Muscle of arm (tissue), 1 donor: ENCODE measurements at regions not wholly inside any gene's neighbourhood (a gene's known extent, or its start where the extent isn't known, plus 50 kb on each side); places are given as distances from the start of the nearest gene placed in this dataset.

Source experiments
- DNase-seq: peaks from one replicate; pipeline ENCODE4 v3.0.0-alpha.2; 2013

DNA sequence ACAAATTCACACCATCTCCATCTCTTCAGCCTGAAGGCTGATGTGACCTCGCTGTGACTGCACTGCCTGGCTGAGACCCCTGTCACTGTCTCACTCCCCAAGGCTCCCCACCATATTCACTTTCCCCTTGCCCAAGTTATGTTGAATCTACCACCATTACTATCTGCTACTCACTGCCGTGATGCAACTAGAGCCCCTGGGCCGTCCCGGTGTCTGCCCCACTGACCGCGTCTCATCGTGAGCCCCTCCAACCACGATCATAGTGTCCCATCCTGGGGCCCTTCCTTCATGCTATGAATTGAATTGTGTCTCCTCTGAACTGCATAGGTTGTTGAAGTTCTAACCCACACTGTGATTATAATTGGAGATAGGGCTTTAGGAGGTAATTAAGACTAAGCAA lies 71.9 kb upstream of the CHST15 start:
- DNase-seq = no peak

DNA sequence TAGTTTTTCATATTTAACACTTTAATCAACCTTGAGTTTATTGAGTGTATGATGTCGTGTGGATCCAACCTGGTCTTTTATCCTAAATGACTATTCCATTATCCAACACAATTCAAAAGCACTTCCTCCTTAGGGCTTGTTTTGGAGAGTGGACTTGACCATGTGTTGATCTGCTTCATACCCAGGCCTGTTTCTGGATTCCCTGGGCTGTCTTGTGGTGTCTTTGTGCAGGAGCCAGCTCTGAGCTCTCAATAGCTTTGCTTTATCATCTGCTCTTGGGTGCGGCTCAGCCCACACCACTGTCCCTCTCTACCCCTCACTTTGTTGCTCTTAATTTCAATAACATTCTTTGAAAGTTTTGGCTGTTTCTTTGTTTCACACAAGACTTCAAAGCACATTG lies 70.9 kb upstream of the CHST15 start:
- no peak for DNase-seq

DNA sequence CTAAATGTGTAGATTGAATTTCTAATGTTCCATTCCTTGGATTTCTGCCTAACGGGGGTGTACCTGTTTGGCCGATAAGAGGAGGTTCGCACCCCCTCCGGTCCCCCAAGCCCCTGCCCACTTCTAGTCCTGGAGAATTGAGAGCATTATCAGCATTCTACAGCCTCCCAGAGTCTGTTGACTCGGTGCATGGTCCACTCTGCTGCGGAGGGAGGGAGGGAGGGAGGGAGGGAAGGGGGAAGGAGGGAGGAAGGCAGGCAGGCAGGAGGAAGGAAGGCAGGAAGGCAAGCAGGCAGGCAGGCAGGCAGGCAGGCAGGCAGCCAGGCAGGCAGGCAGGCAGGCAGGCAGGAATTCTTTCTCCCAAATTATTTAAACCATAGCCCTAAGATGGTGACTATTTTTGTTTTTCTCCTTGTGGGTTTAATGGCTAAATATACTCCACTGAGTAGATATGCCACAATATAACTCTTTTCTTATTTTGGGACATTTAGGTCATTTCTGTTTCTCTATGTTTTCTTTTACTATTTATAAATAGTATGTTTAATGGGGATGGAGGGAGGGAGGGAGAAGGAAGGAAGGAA lies 69.5 kb upstream of the CHST15 start:
- DNase-seq = no peak

DNA sequence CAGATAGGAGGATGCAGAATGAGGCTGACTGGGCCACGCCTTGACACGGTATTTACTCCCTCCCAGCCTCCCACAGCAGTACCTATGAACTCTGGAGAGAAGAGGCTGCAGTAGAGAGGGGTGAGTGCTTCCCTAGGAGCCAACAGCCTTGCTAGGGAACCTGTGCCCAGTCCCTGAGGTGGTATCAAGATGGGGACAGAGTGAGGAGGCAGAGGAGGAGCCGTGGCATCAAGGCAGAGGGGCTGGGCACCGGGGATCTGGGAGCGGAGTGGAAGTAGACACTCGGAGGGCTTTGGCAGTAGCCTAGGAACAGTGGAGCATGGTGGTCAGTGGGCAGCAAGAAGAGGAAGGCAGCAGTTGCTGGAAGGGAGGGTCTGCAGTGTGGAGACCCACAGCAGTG lies 68.7 kb upstream of the CHST15 start:
- no peak for DNase-seq

DNA sequence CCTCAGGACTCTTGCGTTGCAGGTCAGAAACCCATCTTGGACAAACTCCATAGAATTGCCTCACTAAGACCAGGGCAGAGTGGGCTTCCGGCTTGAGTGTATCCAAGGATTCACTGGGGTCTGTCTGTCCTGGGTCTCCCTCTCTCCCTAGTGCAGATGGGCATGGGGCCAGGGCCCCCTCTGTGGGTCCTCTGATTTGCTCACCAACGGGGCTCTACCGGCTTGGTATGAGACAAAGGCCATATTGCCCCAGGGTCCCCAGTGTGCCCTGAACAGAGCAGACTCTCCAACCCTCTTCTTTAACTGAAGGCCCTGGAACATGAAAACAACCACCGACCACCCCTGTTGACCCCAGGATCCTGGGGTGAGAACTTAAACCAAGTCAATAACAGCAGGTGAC lies 68.2 kb upstream of the CHST15 start:
- DNase-seq = no peak

DNA sequence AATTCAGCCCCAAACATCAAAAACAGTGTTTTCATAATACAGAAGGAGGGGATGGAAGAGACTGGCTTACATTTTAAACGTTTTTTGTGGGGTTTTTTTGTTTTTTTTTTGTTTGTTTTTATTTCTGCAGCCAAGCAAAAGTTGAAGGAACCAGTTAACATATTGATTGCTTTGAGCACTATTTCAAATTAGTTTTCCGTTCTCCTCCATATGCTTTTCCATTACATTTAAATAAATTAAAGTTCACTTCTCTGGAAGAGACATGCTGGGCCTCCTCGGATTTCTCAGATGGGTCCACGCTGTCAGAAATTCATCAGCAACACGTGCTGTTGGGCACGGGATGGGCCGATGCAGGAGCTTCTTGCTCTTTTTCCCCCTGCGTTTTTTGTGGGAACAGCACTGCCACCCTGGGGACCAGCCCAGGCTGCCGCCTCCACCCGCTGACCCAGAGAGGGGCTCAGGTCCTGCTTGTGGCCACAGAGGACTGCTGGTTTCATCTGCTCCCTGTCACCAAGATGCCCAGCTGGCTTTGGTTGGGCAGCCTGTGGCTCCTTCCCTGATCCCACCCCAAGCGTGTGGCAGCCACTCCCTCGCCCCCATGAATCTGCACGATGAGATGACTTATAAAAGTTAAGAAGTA lies 67.7 kb upstream of the CHST15 start:
- DNase-seq = no peak

DNA sequence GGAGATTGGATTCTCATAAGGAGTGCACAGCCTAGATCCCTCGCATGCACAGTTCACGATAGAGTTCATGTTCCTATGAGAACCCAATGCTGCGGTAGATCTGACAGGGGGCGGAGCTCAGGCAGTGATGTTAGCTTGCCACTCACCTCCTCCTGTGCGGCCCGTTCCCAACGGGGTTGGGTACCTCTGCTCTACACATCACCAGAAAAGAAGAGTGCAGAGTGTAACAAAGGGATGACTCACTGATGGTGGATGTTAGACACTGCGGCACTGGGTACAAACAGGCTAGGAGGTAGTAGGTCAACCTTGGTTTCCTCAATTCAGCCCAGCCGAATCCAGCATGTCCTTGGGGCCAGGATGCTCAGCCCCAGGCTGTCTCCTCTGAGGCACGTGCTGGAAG lies 66.8 kb upstream of the CHST15 start:
- DNase-seq = no peak

DNA sequence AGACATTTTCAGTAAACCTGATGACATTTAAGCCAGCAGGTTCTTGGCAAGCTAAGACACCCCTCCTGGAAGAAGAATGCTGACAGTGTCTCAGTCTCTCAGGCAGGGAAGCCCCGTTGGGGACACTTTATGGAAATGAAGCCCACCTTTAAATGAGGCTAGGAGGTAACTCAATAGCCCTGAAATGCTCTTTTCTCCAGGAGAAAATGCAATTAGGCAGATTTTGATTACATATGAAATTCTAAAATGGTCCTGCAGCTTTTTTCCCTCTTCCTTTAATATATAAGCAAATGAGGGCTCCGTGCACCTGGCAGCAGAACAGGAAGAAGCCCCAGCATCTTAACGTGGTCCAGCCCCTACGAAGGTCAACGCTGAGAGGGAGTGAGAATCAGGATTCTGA lies 65.8 kb upstream of the CHST15 start:
- DNase-seq = no peak

DNA sequence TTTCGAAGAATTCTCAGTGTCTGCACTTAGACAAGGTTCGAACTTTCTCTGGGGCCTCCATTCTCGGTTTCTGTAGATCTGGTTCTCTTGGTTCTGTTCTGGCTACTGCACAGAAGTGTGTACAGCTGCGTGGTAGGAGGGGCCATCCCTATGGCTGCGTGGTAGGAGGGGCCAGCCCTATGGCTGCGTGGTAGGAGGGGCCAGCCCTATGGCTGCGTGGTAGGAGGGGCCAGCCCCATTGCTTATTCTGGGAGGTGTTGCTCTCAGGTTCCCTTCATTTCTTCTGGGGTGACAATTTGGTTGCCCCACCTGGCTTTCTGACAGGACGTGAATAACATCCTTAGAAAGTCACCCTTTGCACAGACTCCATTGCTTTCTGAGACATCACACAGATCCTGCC lies 65.2 kb upstream of the CHST15 start:
- no peak for DNase-seq

DNA sequence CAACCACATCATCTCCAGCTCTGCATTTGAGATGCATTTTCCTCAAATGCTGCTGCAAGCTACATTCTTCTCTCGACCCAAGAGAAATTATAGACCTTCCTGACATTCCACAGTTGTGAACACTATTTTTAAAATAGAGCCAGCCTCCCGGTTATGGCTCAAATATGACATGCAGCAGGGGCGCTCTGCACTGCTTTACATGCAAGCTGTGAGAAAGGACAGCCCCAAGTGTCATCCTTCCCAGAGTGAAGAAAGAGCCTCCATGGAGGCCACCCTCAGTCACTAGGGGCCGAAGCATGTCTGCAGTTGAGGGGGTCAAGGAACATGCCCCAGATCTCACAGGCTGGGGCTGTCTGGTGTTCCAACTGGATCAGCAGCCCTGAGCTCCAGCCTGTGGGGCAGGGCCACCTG lies 63.9 kb upstream of the CHST15 start:
- DNase-seq = no peak

DNA sequence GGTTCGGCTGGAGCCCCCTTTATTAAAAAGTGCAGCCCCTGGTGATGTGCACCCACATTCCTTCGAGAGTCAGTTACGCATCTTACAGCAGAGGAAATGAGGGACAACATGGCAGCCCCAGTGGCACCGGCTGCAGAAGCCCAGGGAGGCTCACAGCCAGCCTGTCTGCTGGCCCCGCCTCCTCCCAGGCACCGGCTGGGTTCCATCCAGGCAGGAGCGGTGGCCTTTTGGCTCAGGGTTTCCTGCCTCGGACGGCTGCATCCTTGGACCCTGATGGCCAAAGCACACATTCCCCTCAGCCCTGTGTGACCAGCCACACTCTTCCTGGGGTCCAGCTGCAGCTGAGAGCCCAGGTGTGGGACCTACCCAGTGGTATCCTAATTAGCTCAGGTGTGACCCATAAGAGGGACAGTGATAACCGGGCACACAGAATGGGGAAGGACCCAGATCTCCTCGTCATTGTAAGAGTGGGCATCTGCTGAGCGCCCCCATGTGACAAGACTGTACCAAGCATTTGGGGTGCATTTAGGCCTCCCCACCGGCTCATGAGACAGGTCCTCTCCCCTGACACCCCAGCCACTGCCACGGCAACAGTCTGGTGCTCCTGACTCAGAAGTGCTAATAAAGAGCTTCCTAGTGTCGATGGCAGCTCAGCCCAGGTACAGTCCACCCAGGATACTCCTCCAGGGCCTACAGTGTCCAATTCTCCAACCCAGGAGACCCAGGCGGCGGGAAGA lies 63.3 kb upstream of the CHST15 start:
- DNase-seq = no peak

DNA sequence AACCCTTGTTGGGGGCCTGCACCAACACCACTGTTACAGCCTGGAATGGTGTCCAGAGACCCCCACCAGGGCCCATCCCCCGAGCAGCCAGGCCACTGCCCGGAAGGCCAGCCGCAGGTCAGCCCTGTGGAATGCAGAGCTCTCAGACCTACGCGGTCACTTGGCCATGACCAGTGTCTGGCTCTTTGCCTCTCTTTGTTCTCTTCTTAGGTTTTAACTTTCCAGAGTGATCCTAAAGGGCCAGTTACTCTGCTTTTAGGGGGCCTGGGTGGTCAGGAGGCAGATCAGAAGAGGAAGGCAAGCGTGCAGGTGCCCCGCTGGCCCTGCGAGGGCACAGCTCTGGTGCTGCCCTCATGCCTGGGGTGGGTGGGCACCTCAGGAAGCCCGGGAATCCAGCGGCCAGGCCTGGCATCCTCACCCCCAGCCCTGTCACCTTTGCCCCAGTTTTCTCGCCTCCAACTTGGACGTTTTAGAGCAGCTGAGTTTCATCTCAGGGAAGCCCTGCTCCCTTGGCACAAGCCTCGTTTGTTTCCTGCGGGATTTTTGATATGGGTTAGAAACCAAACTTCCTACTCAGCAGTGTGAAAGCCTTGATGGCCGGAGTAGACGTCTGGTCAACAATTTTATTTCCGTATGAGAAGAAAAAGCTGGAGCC lies 62.5 kb upstream of the CHST15 start:
- no peak for DNase-seq

DNA sequence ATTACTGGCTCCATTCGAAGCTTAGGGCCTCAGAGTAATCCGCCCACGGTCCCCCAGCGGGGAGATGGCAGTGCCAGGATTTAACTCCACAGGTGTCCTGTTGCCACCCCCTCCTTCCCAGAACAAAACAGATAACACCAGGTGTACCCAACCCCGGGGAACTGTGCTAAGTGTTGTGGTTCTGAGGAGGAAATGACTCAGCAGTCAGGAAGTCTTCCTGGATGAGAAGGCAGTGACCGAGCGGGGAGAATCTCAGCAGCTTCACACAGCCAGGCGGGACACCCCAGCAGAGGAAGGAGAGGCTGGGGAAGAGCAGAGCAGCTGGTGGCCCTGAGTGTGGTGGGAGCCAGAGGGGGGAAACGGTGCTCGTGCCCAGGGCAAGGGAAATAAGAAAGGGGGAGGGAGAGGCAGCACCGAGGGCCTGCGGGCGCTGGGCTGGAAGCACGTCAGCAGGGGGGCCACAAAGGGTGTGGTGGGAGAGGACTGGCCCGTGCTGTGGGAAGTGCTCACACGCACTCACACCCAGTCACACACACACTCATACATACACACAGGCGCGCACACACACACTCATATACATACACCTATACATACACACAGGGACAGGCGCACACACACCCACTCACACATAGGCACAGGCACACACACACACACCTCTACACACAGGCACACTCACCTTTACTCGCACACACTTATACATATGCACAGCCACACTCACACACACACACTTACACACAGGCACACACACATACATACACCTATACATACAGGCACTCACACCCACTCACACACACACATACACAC lies 59.8 kb upstream of the CHST15 start:
- DNase-seq = no peak

DNA sequence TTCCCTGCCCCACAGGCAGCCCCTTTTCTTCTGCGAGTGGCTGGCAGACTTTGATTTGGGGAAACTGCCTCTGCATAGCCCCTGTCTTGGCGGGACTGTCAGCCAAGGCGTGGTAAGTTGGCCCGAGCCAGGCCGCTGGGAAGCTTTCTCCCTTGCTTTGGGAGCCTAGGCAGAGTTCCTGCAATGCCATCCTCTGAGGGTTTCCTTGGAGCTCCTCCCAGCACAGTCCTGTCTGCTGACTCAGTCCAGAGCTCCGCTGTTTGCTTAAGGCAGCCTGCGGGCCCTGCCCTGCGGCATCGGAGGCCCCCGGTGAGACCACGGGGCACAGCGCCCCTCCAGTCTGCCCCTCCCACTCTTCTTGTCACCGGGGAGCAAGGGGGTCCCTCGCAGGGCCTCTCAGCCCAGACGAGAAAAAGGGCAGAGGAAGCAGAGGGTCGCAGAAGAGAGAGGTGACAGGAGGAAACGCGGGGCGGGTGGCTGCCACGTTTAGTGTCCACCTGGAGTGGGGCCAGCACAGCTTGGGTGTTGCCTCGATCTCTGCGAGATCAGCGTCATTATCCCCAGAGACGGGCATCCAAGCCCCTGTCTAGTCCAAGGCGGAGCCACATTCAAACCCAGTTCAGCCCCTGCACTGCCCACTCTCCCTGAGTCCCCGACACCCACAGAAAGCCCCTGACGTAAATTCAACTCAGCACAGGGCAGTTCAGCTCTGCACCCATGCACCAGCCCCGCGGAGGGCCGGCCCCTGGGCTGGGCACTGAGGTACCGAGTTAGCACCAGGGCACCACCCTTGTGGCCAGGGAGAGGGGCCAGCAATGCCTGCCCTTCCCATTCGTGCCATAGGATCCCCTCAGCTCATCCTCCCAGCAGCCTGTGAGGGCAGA lies 59.0 kb upstream of the CHST15 start:
- DNase-seq = no peak

DNA sequence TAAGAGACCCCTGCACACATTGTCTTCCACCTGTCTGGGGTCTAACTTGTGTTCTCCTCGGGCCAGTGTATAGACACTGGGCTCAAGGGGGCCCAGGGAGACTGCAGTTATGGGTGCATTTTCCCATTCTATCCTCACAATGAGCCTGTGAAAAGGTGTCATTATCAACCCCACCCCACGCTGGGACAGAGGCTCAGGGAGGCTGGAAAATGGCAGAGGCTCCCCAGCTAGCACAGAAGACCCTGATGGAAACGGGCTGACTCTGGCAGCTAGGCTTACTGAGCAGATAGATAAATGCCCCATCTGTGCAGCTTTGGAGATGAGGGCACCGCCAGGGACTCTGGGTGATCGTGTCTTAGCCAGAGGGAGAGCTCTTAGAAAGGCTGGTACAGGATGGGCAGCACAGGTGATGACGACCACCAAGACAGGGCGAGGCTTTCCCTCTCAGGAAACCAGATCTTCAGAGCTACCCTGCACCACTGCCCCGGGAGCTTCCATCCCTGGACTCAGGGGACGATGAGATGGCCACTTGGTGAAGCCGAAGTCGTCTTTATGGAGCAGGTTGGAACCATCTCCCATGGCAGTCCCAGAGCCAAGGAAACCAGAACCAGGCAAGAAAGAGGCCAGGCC lies 58.2 kb upstream of the CHST15 start:
- DNase-seq = no peak

DNA sequence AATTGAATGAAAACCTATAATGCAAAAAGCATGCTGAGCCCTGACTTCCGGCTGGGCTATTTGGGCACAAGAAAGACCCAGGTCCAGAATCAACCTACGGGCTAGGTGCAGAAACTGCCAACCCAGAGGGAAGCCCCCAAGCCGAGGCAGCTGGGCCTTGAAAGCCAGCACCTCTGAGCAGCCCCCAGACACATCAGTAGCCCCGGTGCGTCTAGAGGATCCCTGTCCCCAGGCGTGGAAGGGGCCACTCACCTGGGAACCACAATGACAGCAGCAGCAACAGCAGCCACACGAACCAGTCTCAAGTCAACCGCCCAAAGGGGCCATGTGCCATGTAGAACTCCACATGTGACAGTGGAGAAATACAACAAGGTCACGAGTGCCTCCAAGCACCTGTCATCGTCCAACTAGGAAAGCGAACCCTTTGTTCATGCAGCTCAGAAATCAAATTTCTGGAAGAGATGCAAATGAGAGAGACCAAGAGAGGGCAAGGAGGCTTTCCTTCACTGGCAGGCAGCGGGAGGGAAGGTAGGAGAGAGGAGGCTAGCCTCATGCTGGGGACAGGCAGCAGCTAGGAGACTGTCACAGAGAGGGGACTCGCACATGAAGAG lies 57.5 kb upstream of the CHST15 start:
- DNase-seq = no peak

DNA sequence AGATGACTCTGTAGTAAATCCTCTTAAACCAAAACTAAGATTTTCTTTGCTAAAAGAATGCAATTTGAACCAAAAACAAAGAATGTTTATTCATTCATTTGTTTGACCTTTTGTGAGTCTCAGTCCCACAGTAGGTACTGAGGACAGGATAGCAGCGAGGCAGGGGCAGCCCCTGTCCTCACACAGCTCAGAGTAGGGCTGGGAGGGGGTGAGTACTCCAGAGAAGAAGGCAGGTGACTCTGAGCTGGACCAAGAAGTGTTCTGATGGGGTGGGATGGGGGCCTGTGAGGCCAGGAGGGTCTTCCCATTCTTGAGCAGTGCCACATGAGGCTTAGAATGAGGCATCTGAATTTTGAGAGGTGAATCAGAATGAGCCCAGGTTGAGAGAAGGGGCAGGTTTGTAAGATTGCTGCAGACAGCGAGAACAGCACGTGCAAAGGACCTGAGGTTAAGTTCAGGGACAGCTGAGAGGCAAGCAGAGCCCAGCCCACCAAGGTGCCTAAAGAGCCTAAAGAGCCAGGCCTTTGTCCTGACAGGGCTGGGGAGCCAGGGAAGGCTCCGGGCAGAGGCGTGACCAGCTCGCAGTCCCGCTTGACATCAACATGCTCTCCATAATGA lies 56.9 kb upstream of the CHST15 start:
- no peak for DNase-seq

DNA sequence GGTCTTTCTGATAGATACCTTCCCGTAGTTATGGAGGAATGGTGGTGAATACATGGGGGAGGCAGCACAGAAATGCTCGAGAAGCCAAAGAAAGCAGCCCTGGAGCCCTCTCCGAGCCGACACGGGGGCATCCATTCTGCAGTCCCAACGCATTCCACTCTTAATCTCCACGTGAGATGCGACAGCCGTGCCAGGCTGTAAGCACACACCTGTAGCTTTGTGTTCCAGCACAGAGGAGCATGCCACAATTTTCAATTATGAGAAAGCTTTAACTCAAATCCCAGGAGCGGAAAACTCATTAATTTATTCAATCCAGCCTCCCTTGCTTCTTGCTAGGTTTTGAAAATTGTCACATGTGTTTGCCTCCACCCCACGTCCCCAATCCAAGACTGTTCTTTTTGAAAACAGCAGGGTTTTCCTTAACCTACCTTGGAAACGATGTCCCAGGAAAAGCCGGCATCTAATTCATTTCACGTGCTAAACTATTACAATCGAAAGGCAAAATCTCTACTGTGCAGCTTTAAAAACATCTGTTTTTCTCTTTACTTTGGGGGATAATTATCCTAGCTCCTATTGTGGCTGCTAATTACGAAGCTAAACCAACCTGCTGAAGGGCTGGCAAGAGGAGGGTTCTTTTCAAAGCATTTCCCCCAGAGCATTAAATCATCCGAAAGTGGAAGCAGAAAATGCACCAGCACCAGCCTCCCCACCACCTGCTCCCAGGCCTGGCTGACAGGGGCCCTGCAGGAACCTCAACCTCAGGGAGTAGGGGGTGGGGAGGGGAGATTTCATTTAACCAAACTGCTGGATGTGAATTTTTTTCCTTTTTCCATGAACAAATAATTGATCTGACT lies 56.0 kb upstream of the CHST15 start:
- no peak for DNase-seq
